ENCODE measurements at regions not wholly inside any gene's neighbourhood (a gene's known extent, or its start where the extent isn't known, plus 50 kb on each side); places are given as distances from the start of the nearest gene placed in this dataset.

GRCh38 chr2:58633613-58634365 is 392.7 kb upstream of the FANCL start:
- Histone ChIP-seq H2AFZ (ENCODE audit: low read depth, low read length) (no peak overlapping the region), H3K27me3 (ENCODE audit: insufficient read depth, low read depth, low read length) (no peaks in the 10 kb centered on the region), H3K9ac (ENCODE audit: low read length) (no peak overlapping the region), H4K20me1 (ENCODE audit: insufficient read depth) (no peaks in the 10 kb centered on the region), H3K4me2 (ENCODE audit: low read length) (no peak overlapping the region), H3F3A (ENCODE audit: insufficient read depth, low read length, poor library complexity, severe bottlenecking) (no peaks in the 10 kb centered on the region), H3K27ac (ENCODE audit: low read length) (no peak overlapping the region), H3K9me2 (ENCODE audit: insufficient read depth, low read length) (no peaks in the 10 kb centered on the region), H3K9me3 (ENCODE audit: low read length) (no peaks in the 10 kb centered on the region), H3K36me3 (ENCODE audit: insufficient read depth, low read length) (no peaks in the 10 kb centered on the region), H3K4me3 (ENCODE audit: low read length) (no peak overlapping the region), H3K79me2 (replicated peaks; ENCODE audit: insufficient read depth, low read length) (no peaks in the 10 kb centered on the region)
- TF ChIP-seq, protein P1, sequence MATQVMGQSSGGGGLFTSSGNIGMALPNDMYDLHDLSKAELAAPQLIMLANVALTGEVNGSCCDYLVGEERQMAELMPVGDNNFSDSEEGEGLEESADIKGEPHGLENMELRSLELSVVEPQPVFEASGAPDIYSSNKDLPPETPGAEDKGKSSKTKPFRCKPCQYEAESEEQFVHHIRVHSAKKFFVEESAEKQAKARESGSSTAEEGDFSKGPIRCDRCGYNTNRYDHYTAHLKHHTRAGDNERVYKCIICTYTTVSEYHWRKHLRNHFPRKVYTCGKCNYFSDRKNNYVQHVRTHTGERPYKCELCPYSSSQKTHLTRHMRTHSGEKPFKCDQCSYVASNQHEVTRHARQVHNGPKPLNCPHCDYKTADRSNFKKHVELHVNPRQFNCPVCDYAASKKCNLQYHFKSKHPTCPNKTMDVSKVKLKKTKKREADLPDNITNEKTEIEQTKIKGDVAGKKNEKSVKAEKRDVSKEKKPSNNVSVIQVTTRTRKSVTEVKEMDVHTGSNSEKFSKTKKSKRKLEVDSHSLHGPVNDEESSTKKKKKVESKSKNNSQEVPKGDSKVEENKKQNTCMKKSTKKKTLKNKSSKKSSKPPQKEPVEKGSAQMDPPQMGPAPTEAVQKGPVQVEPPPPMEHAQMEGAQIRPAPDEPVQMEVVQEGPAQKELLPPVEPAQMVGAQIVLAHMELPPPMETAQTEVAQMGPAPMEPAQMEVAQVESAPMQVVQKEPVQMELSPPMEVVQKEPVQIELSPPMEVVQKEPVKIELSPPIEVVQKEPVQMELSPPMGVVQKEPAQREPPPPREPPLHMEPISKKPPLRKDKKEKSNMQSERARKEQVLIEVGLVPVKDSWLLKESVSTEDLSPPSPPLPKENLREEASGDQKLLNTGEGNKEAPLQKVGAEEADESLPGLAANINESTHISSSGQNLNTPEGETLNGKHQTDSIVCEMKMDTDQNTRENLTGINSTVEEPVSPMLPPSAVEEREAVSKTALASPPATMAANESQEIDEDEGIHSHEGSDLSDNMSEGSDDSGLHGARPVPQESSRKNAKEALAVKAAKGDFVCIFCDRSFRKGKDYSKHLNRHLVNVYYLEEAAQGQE (IDR thresholded peaks at IDR 0.05; ENCODE audit: borderline replicate concordance) = no peak
- no peak for TF ChIP-seq SMC3 (conservative IDR thresholded peaks at IDR 0.05; ENCODE audit: poor library complexity)
- no peak for TF ChIP-seq MXI1 (conservative IDR thresholded peaks at IDR 0.05; ENCODE audit: poor library complexity, severe bottlenecking)
- no peak for TF ChIP-seq EZH2 (IDR thresholded peaks at IDR 0.05; ENCODE audit: borderline replicate concordance, insufficient read depth, low read length, poor library complexity, severe bottlenecking)
- TF ChIP-seq POLR2AphosphoS5 (IDR thresholded peaks at IDR 0.05) = no peak
- TF ChIP-seq EP300 (conservative IDR thresholded peaks at IDR 0.05; ENCODE audit: poor library complexity, severe bottlenecking) = no peak
- no peak for TF ChIP-seq RAD21 (conservative IDR thresholded peaks at IDR 0.05)
- TF ChIP-seq TAF1 (IDR thresholded peaks at IDR 0.05; ENCODE audit: low read depth) = no peak
- TF ChIP-seq, protein P2, sequence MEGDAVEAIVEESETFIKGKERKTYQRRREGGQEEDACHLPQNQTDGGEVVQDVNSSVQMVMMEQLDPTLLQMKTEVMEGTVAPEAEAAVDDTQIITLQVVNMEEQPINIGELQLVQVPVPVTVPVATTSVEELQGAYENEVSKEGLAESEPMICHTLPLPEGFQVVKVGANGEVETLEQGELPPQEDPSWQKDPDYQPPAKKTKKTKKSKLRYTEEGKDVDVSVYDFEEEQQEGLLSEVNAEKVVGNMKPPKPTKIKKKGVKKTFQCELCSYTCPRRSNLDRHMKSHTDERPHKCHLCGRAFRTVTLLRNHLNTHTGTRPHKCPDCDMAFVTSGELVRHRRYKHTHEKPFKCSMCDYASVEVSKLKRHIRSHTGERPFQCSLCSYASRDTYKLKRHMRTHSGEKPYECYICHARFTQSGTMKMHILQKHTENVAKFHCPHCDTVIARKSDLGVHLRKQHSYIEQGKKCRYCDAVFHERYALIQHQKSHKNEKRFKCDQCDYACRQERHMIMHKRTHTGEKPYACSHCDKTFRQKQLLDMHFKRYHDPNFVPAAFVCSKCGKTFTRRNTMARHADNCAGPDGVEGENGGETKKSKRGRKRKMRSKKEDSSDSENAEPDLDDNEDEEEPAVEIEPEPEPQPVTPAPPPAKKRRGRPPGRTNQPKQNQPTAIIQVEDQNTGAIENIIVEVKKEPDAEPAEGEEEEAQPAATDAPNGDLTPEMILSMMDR (IDR thresholded peaks at IDR 0.05; ENCODE audit: poor library complexity, severe bottlenecking) = no peak

- H3K9me3 ChIP-seq (ENCODE audit: low read length) = no peaks in the 10 kb centered on the region
- no peak overlapping the region for H3K4me3 ChIP-seq (ENCODE audit: low read length)
- H3K27me3 ChIP-seq (ENCODE audit: insufficient read depth, low read depth, low read length) = no peaks in the 10 kb centered on the region
- no peaks in the 10 kb centered on the region for H4K20me1 ChIP-seq (ENCODE audit: insufficient read depth)
- H3K36me3 ChIP-seq (ENCODE audit: insufficient read depth, low read length) = no peaks in the 10 kb centered on the region
- no peak for TF ChIP-seq EP300 (conservative IDR thresholded peaks at IDR 0.05; ENCODE audit: poor library complexity, severe bottlenecking)
- no peak for TF ChIP-seq POLR2AphosphoS5 (IDR thresholded peaks at IDR 0.05)
- no peak for TF ChIP-seq MXI1 (conservative IDR thresholded peaks at IDR 0.05; ENCODE audit: poor library complexity, severe bottlenecking)
- TF ChIP-seq EZH2 (IDR thresholded peaks at IDR 0.05; ENCODE audit: borderline replicate concordance, insufficient read depth, low read length, poor library complexity, severe bottlenecking) = no peak
- no peak for TF ChIP-seq RAD21 (conservative IDR thresholded peaks at IDR 0.05)
- TF ChIP-seq TAF1 (IDR thresholded peaks at IDR 0.05; ENCODE audit: low read depth) = no peak
- no peak for TF ChIP-seq SMC3 (conservative IDR thresholded peaks at IDR 0.05; ENCODE audit: poor library complexity)
- TF ChIP-seq, protein P2 (IDR thresholded peaks at IDR 0.05; ENCODE audit: poor library complexity, severe bottlenecking) = no peak
- TF ChIP-seq, protein P1 (IDR thresholded peaks at IDR 0.05; ENCODE audit: borderline replicate concordance) = no peak
- H3K9me2 ChIP-seq (ENCODE audit: insufficient read depth, low read length) = no peaks in the 10 kb centered on the region
- no peak overlapping the region for H3K4me2 ChIP-seq (ENCODE audit: low read length)
- no peak overlapping the region for H3K27ac ChIP-seq (ENCODE audit: low read length)
- no peaks in the 10 kb centered on the region for H3F3A ChIP-seq (ENCODE audit: insufficient read depth, low read length, poor library complexity, severe bottlenecking)
- no peak overlapping the region for H2AFZ ChIP-seq (ENCODE audit: low read depth, low read length)
- H3K9ac ChIP-seq (ENCODE audit: low read length) = no peak overlapping the region
- H3K79me2 ChIP-seq (replicated peaks; ENCODE audit: insufficient read depth, low read length) = no peaks in the 10 kb centered on the region
These were observed 390.9 kb upstream of the FANCL start for GRCh38 chr2:58631986-58632385.
